Nephron (organoid): ENCODE measurements at regions not wholly inside any gene's neighbourhood (a gene's known extent, or its start where the extent isn't known, plus 50 kb on each side); places are given as distances from the start of the nearest gene placed in this dataset.

Experiments
- H3K27ac Mint-ChIP-seq, 3 experiments: 2 replicates each; pipeline ENCODE4 v1.8.0; 2020; ENCODE audit warnings: mixed read lengths in 3 of 3, mild to moderate bottlenecking in 2 of 3, moderate library complexity in 1 of 3
- H3K27me3 Mint-ChIP-seq: 2 replicates; pipeline ENCODE4 v1.8.0; 2021; ENCODE audit warnings: low read depth, mild to moderate bottlenecking, moderate library complexity, mixed read lengths
- H3K36me3 Mint-ChIP-seq: 2 replicates; pipeline ENCODE4 v1.8.0; 2020; ENCODE audit warnings: low read depth, mixed read lengths
- H3K4me1 Mint-ChIP-seq: 2 replicates; pipeline ENCODE4 v1.8.0; 2020; ENCODE audit warnings: mixed read lengths
- H3K4me3 Mint-ChIP-seq, 3 experiments: 2 replicates each; pipeline ENCODE4 v1.8.0; 2020; ENCODE audit warnings: mild to moderate bottlenecking in 3 of 3, mixed read lengths in 3 of 3, moderate library complexity in 2 of 3
- H3K9me3 Mint-ChIP-seq: 2 replicates; pipeline ENCODE4 v1.8.0; 2020; ENCODE audit warnings: mixed read lengths
- TF ChIP-seq, protein P1 (sequence below), 3 experiments: fragments of 200-600 bp; sonication (generic); IDR thresholded peaks; one replicate each; pipeline ENCODE4 v1.5.0; 2021; ENCODE audit warnings: antibody characterized with exemption in 3 of 3; ENCODE audit not compliant: unreplicated experiment in 3 of 3

DNA sequence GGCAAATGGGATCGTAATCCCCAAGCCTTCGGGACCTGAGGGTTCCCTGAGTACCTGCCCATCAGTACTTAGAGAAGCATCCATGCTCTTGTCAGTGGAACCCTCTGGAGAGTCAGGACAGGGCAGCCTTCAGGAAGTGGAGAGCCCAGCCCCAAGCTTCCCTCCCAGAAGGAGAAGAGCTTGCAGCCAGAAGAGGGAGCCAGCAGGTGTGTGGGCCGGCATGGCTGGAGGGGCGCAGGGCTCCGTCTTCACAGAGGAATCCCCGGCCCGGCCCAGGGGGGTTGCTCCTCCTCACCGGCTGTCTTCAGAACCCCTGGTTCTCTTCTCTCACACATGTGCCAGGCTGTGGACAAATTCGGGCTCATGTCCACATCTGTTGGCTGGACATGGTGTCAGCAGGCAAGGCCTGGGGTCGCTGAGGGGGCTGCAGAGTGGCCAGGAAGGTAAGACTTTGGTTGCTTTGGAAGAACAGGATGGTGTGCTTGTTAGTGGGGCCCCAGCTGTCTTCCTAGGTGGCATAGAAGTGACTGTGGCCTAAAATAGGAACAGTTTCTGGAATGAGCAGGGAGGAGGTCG, 58.9 kb upstream of the RXRA start:
- TF ChIP-seq, protein P1, sequence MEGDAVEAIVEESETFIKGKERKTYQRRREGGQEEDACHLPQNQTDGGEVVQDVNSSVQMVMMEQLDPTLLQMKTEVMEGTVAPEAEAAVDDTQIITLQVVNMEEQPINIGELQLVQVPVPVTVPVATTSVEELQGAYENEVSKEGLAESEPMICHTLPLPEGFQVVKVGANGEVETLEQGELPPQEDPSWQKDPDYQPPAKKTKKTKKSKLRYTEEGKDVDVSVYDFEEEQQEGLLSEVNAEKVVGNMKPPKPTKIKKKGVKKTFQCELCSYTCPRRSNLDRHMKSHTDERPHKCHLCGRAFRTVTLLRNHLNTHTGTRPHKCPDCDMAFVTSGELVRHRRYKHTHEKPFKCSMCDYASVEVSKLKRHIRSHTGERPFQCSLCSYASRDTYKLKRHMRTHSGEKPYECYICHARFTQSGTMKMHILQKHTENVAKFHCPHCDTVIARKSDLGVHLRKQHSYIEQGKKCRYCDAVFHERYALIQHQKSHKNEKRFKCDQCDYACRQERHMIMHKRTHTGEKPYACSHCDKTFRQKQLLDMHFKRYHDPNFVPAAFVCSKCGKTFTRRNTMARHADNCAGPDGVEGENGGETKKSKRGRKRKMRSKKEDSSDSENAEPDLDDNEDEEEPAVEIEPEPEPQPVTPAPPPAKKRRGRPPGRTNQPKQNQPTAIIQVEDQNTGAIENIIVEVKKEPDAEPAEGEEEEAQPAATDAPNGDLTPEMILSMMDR (IDR thresholded peaks at IDR 0.05; ENCODE audit: unreplicated experiment in 3 of 3), result no peak
- no peaks in the 10 kb centered on the region for H3K36me3 Mint-ChIP-seq
- no peak overlapping the region for H3K27ac Mint-ChIP-seq
- no peak overlapping the region for H3K4me3 Mint-ChIP-seq
- H3K4me1 Mint-ChIP-seq, result peaks cover 26% of the 10 kb centered on the region
- peaks cover 58% of the 10 kb centered on the region for H3K27me3 Mint-ChIP-seq
- H3K9me3 Mint-ChIP-seq, result no peaks in the 10 kb centered on the region

DNA sequence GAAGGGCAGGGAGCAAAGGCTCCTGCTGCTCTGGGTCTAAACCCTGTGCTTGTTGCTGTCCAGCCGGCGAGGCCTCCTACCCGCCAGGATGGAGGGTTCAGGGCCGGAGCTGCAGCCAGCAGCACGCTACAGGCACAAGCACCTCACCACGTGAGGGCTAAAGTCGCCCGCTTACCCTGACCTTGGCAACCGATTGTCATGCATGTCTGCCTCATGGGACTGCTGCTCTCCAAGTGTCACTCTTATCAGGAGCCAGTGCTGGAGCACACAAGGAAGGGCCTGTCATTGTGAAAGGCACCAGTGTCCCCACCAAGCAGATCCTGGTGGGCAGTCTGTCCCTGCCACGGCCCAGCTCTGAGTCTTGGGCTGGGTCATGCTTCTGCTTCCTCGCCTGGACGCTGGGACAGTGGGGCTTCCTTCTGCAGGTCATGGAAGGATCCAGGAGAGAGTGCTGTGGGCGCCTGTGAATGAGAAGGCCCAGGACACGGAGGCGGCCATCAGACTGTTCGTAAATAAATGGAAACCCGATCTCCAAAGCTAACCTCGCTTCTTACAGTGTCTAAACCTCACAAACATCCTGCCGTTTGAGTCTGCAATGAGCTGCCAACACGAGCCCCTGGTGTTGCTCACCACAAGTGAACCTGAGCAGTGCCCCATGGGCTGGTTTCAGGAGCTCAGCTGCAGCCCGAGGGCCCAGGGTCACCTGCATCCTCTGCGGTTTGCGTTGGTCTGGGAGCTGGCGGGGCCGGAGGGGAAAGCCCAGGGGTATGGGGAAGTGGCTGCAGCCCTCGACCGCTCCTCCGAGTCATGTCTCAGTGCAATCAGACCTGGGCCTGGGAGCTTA, 58.2 kb upstream of the RXRA start:
- no peaks in the 10 kb centered on the region for H3K9me3 Mint-ChIP-seq

DNA sequence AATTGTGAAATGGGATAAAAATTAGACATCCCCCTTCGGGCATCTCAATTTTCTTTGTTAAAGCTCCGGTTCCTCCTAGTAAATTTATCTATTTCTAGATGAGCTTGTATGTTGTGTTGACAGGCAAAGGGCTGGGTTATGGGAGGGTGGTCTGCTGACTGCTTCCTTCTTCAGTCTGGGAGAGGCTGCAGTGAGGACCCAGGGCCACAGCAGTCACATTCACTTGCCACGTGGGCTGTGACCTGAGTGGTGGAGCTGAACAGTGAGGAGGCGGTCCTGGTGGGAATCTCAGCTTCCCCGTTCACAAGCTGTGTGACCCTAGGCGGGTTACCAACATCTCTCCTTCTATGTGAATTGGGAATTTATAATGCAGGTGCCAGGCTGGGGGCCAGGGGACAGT, 57.5 kb upstream of the RXRA start:
- Mint-ChIP-seq H3K9me3 (no peaks in the 10 kb centered on the region), H3K27ac (peak overlapping the region in 1 of 3 experiments; percentile 37), H3K27me3 (peaks cover 59% of the 10 kb centered on the region), H3K36me3 (no peaks in the 10 kb centered on the region), H3K4me3 (no peak overlapping the region), H3K4me1 (peaks cover 23% of the 10 kb centered on the region)
- TF ChIP-seq, protein P1 (IDR thresholded peaks at IDR 0.05; ENCODE audit: unreplicated experiment in 3 of 3), result no peak

More for the DNA sequence above, 58.2 kb upstream of the RXRA start:
- Mint-ChIP-seq H3K27me3 (peaks cover 58% of the 10 kb centered on the region), H3K36me3 (no peaks in the 10 kb centered on the region), H3K4me1 (peaks cover 26% of the 10 kb centered on the region), H3K27ac (peak overlapping the region in 2 of 3 experiments; percentile 37 to 67), H3K4me3 (no peak overlapping the region)
- TF ChIP-seq, protein P1 (IDR thresholded peaks at IDR 0.05; ENCODE audit: unreplicated experiment in 3 of 3), result no peak

DNA sequence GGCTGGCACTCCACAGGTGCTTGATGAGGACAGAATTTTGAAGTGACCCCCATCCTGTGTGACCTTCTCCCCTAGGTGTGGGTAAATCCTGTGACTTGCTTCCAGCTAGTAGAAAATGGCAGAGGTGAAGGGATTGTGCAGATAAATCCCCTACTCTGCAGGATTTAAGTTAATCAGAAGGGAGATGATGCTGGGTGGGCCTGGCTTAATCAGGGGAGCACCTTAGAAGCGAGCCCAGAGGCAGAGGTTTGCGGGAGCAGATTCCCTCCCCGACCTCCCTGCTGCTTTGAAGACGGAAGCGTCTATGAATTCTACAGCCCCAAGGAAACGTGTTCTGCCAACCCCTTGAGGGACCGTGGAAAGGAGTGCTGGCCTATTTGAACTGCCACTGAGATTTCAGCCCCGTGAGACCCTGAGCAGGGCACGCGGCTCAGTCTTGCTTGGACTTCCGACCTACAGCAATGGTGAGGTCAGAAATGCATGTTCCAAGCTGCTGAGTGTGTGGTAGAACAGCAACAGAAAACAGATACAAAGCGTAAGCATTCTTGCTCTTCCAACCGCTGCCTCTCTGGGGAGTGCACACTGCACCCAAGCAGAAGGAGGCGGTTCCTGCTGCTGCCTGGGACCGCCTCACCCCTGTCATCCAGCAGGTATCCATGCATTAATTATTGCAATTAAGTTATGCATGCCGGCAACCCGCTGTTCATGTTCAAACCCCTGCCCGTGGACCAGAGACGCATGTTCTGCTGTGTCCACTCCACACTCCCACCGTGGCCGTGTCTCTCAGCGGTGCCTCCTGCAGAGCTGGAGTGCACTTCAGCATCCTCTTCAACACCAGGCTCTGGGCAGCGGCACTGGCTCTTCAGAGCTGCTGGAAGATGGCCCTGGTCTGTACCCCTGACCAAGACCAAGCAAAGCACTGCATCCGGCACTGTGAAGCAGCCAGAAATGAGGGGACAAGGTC, 54.6 kb upstream of the RXRA start:
- Mint-ChIP-seq H3K27me3 (peaks cover 46% of the 10 kb centered on the region), H3K36me3 (no peaks in the 10 kb centered on the region), H3K4me3 (no peak overlapping the region), H3K9me3 (no peaks in the 10 kb centered on the region), H3K4me1 (peaks cover 24% of the 10 kb centered on the region), H3K27ac (no peak overlapping the region)
- TF ChIP-seq, protein P1 (IDR thresholded peaks at IDR 0.05; ENCODE audit: unreplicated experiment in 3 of 3), result no peak

DNA sequence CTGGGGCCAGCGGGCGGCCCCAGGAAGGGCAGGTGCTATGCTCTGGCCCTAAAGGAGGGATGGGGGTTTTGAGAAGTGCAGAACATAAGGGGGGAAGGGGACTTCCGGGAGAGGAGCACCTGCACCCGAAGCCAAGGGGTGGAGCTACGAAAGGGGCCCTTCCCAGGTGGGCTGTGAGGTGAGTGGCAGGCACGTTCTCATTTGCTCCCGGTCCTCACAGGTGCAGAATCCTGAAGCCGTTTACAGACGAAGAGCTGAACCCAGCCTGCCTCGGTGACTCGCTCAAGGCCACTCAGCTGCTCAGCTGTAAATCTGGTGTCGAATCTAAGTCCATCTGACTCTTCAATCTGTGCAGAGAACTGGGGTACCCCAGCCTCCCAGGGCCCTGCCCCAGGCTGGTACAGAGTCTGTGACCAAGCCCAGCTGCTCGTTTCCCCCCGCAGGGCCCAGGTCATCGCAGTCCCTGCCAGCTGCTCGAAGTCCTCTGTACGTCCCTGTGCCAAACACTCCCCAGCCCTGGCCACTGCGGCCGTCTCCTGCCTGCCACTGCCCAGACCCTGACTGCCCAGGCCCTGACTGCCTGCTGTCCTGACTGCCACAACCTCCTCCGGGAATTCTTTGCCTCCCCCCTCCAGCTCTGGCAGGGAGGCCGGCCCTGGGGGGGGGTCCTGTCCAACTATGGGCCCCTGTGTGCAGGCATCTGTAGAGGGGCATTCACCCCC, 53.8 kb upstream of the RXRA start:
- Mint-ChIP-seq H3K4me1 (peaks cover 30% of the 10 kb centered on the region), H3K27me3 (peaks cover 51% of the 10 kb centered on the region), H3K36me3 (no peaks in the 10 kb centered on the region), H3K9me3 (no peaks in the 10 kb centered on the region), H3K4me3 (no peak overlapping the region), H3K27ac (no peak overlapping the region)
- TF ChIP-seq, protein P1 (IDR thresholded peaks at IDR 0.05; ENCODE audit: unreplicated experiment in 3 of 3), result no peak
